OCI-LY3 (cell line): ENCODE measurements at regions not wholly inside any gene's neighbourhood (a gene's known extent, or its start where the extent isn't known, plus 50 kb on each side); places are given as distances from the start of the nearest gene placed in this dataset.

Experiments
- EZH2phosphoT487 ChIP-seq: fragments of 200-600 bp; shearing (Covaris generic); IDR thresholded peaks from 2 replicates; pipeline ENCODE4 v1.6.1; 2018; ENCODE audit warnings: antibody characterized with exemption, mixed run types, low read depth
- TF ChIP-seq, protein P1 (sequence below): fragments of 200-600, 300-600 bp; sonication (generic); IDR thresholded peaks from 2 replicates; pipeline ENCODE4 v1.5.1; 2014; ENCODE audit warnings: antibody characterized with exemption, low read length, low read depth

DNA sequence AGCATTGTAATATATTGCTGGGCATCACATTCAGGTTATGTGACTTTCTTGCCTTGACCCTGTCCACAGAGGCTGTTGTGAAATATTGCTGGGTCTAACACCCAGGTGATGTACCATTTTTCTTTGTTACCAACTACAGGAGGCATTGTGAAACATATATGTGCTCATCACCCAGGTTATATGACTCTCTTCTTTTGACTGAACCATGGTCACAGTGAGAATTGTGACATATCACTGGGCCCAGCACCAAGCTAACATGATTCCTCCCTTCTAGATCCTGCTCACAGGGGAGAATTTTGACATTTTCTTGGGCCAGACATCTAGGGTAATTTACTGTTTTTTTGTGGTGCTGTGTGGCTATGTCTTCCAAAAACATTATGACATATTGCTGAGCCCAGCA, 326.7 kb downstream of the RPS4Y2 start:
- TF ChIP-seq, protein P1, sequence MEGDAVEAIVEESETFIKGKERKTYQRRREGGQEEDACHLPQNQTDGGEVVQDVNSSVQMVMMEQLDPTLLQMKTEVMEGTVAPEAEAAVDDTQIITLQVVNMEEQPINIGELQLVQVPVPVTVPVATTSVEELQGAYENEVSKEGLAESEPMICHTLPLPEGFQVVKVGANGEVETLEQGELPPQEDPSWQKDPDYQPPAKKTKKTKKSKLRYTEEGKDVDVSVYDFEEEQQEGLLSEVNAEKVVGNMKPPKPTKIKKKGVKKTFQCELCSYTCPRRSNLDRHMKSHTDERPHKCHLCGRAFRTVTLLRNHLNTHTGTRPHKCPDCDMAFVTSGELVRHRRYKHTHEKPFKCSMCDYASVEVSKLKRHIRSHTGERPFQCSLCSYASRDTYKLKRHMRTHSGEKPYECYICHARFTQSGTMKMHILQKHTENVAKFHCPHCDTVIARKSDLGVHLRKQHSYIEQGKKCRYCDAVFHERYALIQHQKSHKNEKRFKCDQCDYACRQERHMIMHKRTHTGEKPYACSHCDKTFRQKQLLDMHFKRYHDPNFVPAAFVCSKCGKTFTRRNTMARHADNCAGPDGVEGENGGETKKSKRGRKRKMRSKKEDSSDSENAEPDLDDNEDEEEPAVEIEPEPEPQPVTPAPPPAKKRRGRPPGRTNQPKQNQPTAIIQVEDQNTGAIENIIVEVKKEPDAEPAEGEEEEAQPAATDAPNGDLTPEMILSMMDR = no peak
- no peak for TF ChIP-seq EZH2phosphoT487
